H9 (cell line): ENCODE measurements at regions not wholly inside any gene's neighbourhood (a gene's known extent, or its start where the extent isn't known, plus 50 kb on each side); places are given as distances from the start of the nearest gene placed in this dataset.

ENCODE experiments used
- DNase-seq: peaks from one replicate; pipeline ENCODE4 v3.0.0-alpha.2; 2017
- H2AFZ ChIP-seq: one replicate; pipeline ENCODE4 v1.6.1; 2013; ENCODE audit warnings: mild to moderate bottlenecking, low read length, control low read depth, moderate library complexity
- H2AK5ac ChIP-seq: 2 replicates; pipeline ENCODE4 v1.6.1; 2013; ENCODE audit warnings: low read length, control low read depth, mixed read lengths; ENCODE audit not compliant: insufficient read length
- H2BK120ac ChIP-seq: one replicate; pipeline ENCODE4 v1.6.1; 2013; ENCODE audit warnings: low read depth, mild to moderate bottlenecking, low read length, control low read depth, inconsistent platforms; ENCODE audit not compliant: poor library complexity, severe bottlenecking
- H2BK12ac ChIP-seq: 2 replicates; pipeline ENCODE4 v1.6.1; 2013; ENCODE audit warnings: low read length, control low read depth, mixed read lengths, low read depth; ENCODE audit not compliant: insufficient read length
- H2BK15ac ChIP-seq: 2 replicates; pipeline ENCODE4 v1.6.1; 2013; ENCODE audit warnings: low read depth, low read length, control low read depth
- H2BK20ac ChIP-seq: one replicate; pipeline ENCODE4 v1.6.1; 2013; ENCODE audit warnings: low read depth, mild to moderate bottlenecking, low read length, control low read depth, inconsistent platforms; ENCODE audit not compliant: poor library complexity, severe bottlenecking
- H2BK5ac ChIP-seq: 2 replicates; pipeline ENCODE4 v1.6.1; 2013; ENCODE audit warnings: low read length, control low read depth, mixed read lengths; ENCODE audit not compliant: insufficient read length
- H3K14ac ChIP-seq: 2 replicates; pipeline ENCODE4 v1.6.1; 2013; ENCODE audit warnings: low read length, control low read depth; ENCODE audit not compliant: insufficient read depth
- H3K18ac ChIP-seq: 2 replicates; pipeline ENCODE4 v1.6.1; 2013; ENCODE audit warnings: low read depth, mild to moderate bottlenecking, mixed read lengths, low read length, control low read depth; ENCODE audit not compliant: insufficient read length
- H3K23ac ChIP-seq: 2 replicates; pipeline ENCODE4 v1.6.1; 2013; ENCODE audit warnings: low read length, control low read depth, mixed read lengths, low read depth; ENCODE audit not compliant: insufficient read length
- H3K23me2 ChIP-seq: 2 replicates; pipeline ENCODE4 v1.6.1; 2013; ENCODE audit warnings: low read depth, mild to moderate bottlenecking, mixed read lengths, low read length, control low read depth; ENCODE audit not compliant: insufficient read length, poor library complexity, severe bottlenecking
- H3K27ac ChIP-seq: 2 replicates; pipeline ENCODE4 v1.5.1; 2013; ENCODE audit warnings: low read length, control low read depth, mixed read lengths, low read depth; ENCODE audit not compliant: insufficient read length
- H3K27me3 ChIP-seq: 2 replicates; pipeline ENCODE4 v1.6.1; 2013; ENCODE audit warnings: low read length, control low read depth, inconsistent platforms; ENCODE audit not compliant: insufficient read depth
- H3K4ac ChIP-seq: 2 replicates; pipeline ENCODE4 v1.6.1; 2013; ENCODE audit warnings: low read depth, mild to moderate bottlenecking, control low read depth, inconsistent platforms, low read length, moderate library complexity
- H3K4me1 ChIP-seq: 2 replicates; pipeline ENCODE4 v1.6.1; 2013; ENCODE audit warnings: low read length, control low read depth, inconsistent platforms; ENCODE audit not compliant: insufficient read depth
- H3K4me2 ChIP-seq: 2 replicates; pipeline ENCODE4 v1.6.1; 2013; ENCODE audit warnings: low read length, control low read depth, mixed read lengths; ENCODE audit not compliant: insufficient read length, insufficient read depth
- H3K56ac ChIP-seq: 2 replicates; pipeline ENCODE4 v1.6.1; 2013; ENCODE audit warnings: low read depth, mild to moderate bottlenecking, mixed read lengths, low read length, control low read depth; ENCODE audit not compliant: insufficient read length
- H3K79me1 ChIP-seq: 2 replicates; pipeline ENCODE4 v1.6.1; 2013; ENCODE audit warnings: low read depth, mild to moderate bottlenecking, moderate library complexity, low read length, control low read depth, inconsistent platforms; ENCODE audit not compliant: insufficient read depth, poor library complexity, severe bottlenecking
- H3K79me2 ChIP-seq: 2 replicates; pipeline ENCODE4 v1.6.1; 2013; ENCODE audit warnings: low read length, control low read depth, inconsistent platforms; ENCODE audit not compliant: insufficient read depth
- H3K9ac ChIP-seq: 2 replicates; pipeline ENCODE4 v1.6.1; 2013; ENCODE audit warnings: low read length, control low read depth, mixed read lengths; ENCODE audit not compliant: insufficient read length; ENCODE audit errors: extremely low read depth
- H3K9me3 ChIP-seq: one replicate; pipeline ENCODE4 v1.6.1; 2013; ENCODE audit warnings: low read depth, low read length, inconsistent platforms; ENCODE audit not compliant: control insufficient read depth
- H3T11ph ChIP-seq: one replicate; pipeline ENCODE4 v1.6.1; 2013; ENCODE audit warnings: mild to moderate bottlenecking, low read length, control low read depth, inconsistent platforms
- H4K20me1 ChIP-seq: one replicate; pipeline ENCODE4 v1.6.1; 2013; ENCODE audit not compliant: control insufficient read depth, insufficient read length, insufficient read depth
- H4K5ac ChIP-seq: 2 replicates; pipeline ENCODE4 v1.6.1; 2013; ENCODE audit warnings: low read depth, mild to moderate bottlenecking, mixed read lengths, low read length, control low read depth; ENCODE audit not compliant: insufficient read length
- H4K8ac ChIP-seq: replicated peaks from 2 replicates; pipeline ENCODE4 v1.6.1; 2013; ENCODE audit warnings: low read length, control low read depth, mixed read lengths, low read depth; ENCODE audit not compliant: insufficient read length
- H4K91ac ChIP-seq: 2 replicates; pipeline ENCODE4 v1.6.1; 2013; ENCODE audit warnings: low read depth, mild to moderate bottlenecking, moderate library complexity, mixed read lengths, low read length, control low read depth; ENCODE audit not compliant: insufficient read length
- H3K27ac Mint-ChIP-seq, 3 experiments: 2 replicates in 2 of 3; 3 replicates in 1 of 3; pipeline ENCODE4 v1.8.0; 2020 to 2021; ENCODE audit warnings: mixed read lengths in 3 of 3, mild to moderate bottlenecking in 1 of 3, moderate library complexity in 1 of 3
- H3K27me3 Mint-ChIP-seq: 2 replicates; pipeline ENCODE4 v1.8.0; 2021; ENCODE audit warnings: low read depth, mild to moderate bottlenecking, moderate library complexity, mixed read lengths
- H3K36me3 Mint-ChIP-seq, 3 experiments: 2 replicates in 2 of 3; 3 replicates in 1 of 3; pipeline ENCODE4 v1.8.0; 2020 to 2021; ENCODE audit warnings: low read depth in 3 of 3, mixed read lengths in 3 of 3; ENCODE audit not compliant: insufficient read depth in 1 of 3
- H3K4me1 Mint-ChIP-seq, 2 experiments: 2 replicates each; pipeline ENCODE4 v1.8.0; 2020; ENCODE audit warnings: mixed read lengths in 2 of 2
- H3K4me3 Mint-ChIP-seq, 2 experiments: 2 replicates in 1 of 2; 3 replicates in 1 of 2; pipeline ENCODE4 v1.8.0; 2020 to 2021; ENCODE audit warnings: mild to moderate bottlenecking in 2 of 2, mixed read lengths in 2 of 2, moderate library complexity in 1 of 2
- H3K9me3 Mint-ChIP-seq, 2 experiments: 2 replicates in 1 of 2; 3 replicates in 1 of 2; pipeline ENCODE4 v1.8.0; 2020; ENCODE audit warnings: mild to moderate bottlenecking in 2 of 2, mixed read lengths in 2 of 2, moderate library complexity in 1 of 2
- WGBS: extraction: QIAGEN DNeasy Blood & Tissue Kit; methylation state at CpG from one replicate; pipeline ENCODE4 v1.1.7; 2013; ENCODE audit warnings: missing lambda C conversion rate, low lambda C conversion rate, mixed read lengths; ENCODE audit not compliant: insufficient read length; ENCODE audit errors: extremely low coverage; 5-methylcytosine and 5-hydroxymethylcytosine counted together
- TF ChIP-seq, protein P1 (sequence below): fragments of 200-600 bp; sonication (generic); conservative IDR thresholded peaks from 3 replicates; pipeline ENCODE4 v1.8.0; 2021; ENCODE audit warnings: antibody characterized with exemption, mild to moderate bottlenecking

DNA sequence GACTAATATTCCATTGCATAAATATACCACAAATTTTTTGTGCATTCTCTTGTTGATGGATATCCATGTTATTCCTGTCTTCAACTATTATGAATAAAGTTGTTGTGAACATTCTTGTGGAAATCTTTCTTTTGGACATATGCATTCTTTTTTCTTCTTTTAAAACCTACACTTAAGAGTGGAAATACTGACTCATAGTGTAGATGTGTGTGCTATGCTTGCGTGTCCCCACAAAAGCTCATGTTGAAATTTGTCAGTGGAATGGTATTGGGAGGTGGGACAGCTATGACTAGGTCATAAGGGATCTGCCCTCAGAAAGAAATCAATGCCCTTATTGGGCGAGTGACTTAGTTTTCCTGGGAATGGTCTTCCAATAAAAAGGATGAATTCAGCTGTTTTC is 203.6 kb upstream of the PRSS58 start:
- H3K9ac ChIP-seq = no peak overlapping the region
- Mint-ChIP-seq H3K27me3 (peaks cover 2% of the 10 kb centered on the region; the same call in 1 of the 2 replicates), H3K36me3 (no peaks in the 10 kb centered on the region), H3K4me3 (no peak overlapping the region), H3K27ac (no peak overlapping the region), H3K4me1 (peaks cover 8 to 9% of the 10 kb centered on the region in 2 experiments), H3K9me3 (no peaks in the 10 kb centered on the region)
- H2BK5ac ChIP-seq = no peak overlapping the region
- no peak overlapping the region for H3K27ac ChIP-seq
- TF ChIP-seq, protein P1, sequence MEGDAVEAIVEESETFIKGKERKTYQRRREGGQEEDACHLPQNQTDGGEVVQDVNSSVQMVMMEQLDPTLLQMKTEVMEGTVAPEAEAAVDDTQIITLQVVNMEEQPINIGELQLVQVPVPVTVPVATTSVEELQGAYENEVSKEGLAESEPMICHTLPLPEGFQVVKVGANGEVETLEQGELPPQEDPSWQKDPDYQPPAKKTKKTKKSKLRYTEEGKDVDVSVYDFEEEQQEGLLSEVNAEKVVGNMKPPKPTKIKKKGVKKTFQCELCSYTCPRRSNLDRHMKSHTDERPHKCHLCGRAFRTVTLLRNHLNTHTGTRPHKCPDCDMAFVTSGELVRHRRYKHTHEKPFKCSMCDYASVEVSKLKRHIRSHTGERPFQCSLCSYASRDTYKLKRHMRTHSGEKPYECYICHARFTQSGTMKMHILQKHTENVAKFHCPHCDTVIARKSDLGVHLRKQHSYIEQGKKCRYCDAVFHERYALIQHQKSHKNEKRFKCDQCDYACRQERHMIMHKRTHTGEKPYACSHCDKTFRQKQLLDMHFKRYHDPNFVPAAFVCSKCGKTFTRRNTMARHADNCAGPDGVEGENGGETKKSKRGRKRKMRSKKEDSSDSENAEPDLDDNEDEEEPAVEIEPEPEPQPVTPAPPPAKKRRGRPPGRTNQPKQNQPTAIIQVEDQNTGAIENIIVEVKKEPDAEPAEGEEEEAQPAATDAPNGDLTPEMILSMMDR = no peak
- H2AK5ac ChIP-seq = no peak overlapping the region
- DNase-seq = no peak
- H3K14ac ChIP-seq = no peak overlapping the region
- no peak overlapping the region for H2AFZ ChIP-seq
- H3K18ac ChIP-seq = no peak overlapping the region
- no peaks in the 10 kb centered on the region for H3K9me3 ChIP-seq
- WGBS = no CpG with 5 or more reads among the region's 2 CpGs
- no peaks in the 10 kb centered on the region for H3K79me2 ChIP-seq
- H3K4me2 ChIP-seq = no peak overlapping the region
- H2BK15ac ChIP-seq = no peak overlapping the region
- H3K79me1 ChIP-seq = no peaks in the 10 kb centered on the region
- peaks cover 2% of the 10 kb centered on the region for H3K23me2 ChIP-seq
- no peak overlapping the region for H2BK20ac ChIP-seq
- no peaks in the 10 kb centered on the region for H4K20me1 ChIP-seq
- H3K4ac ChIP-seq = no peak overlapping the region
- H2BK120ac ChIP-seq = no peak overlapping the region
- 0 out of 2 replicates have a peak, but pooled peaks cover 3% of the 10 kb centered on the region for H3K4me1 ChIP-seq
- H3K23ac ChIP-seq = no peak overlapping the region
- no peak overlapping the region for H3K56ac ChIP-seq
- no peaks in the 10 kb centered on the region for H3K27me3 ChIP-seq
- no peak overlapping the region for H4K8ac ChIP-seq
- H2BK12ac ChIP-seq = no peak overlapping the region
- no peak overlapping the region for H4K5ac ChIP-seq
- H4K91ac ChIP-seq = no peak overlapping the region
- no peak overlapping the region for H3T11ph ChIP-seq
